Stimulated activated CD8-positive, alpha-beta memory T cell treated with anti-CD3 and anti-CD28 coated beads, Interleukin-4, amount 100 ng/mL, for 24 hours (primary cell): ENCODE measurements at regions not wholly inside any gene's neighbourhood (a gene's known extent, or its start where the extent isn't known, plus 50 kb on each side); places are given as distances from the start of the nearest gene placed in this dataset.
A peak's percentile ranks its signal among the peaks of the same experiment; 100 is the strongest.

Experiments
- DNase-seq: peaks from one replicate; pipeline ENCODE4 v3.0.0-alpha.2; 2020; ENCODE audit warnings: low read depth

DNA sequence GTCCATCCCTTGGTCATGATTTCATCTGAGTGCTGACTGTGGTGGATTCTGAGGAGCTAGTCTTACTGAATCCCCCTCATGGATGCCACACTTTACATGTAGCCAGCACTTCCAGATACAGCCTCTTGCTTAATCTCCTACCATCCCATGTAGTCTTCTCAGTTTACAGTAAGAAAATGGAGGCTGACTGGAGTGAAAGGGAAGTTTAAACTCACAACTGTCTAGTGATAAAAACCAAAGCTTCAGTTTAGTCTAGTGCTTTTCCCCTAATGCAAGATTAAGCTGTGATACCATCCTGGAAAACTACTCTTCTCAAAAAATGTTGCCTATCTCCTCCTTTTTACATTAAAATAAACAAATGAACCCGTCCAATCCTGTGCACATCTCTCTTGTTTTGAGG, 146.8 kb upstream of the HES1 start:
- no peak for DNase-seq

DNA sequence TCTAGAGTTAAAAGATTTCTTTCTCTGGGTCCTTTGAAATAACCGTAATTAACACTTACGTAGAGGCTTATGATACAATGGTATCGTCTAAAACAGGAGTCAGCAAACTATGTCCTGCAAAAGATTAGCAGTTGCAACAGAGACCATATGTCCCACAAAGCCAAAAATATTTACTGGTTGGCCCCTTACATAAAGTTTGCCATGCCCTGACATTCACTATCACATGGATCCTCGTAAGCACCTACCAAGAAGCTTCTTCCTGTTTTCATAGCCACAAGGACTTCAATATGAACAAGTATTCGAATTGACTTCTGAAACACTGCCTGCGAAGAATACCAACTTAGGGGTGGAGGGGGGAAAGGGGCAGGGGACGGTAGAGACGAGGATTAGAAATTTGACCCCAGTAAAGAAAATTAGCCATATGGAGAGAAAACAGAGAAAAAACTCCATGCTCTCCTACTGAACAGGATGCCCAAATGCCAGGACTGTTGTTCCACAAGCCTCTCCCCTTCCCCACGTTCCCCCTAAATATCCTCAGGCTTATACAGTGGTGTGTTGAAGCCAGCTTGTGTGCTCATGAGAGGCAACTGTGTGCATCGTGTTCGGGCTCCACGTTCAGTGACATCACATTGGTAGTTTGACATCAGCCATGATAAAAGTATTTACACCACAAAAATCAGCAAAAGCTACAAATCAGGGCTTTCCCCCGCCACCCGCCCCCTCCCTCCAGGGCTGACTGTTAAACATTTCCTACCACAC, 144.1 kb upstream of the HES1 start:
- DNase-seq, result no peak

DNA sequence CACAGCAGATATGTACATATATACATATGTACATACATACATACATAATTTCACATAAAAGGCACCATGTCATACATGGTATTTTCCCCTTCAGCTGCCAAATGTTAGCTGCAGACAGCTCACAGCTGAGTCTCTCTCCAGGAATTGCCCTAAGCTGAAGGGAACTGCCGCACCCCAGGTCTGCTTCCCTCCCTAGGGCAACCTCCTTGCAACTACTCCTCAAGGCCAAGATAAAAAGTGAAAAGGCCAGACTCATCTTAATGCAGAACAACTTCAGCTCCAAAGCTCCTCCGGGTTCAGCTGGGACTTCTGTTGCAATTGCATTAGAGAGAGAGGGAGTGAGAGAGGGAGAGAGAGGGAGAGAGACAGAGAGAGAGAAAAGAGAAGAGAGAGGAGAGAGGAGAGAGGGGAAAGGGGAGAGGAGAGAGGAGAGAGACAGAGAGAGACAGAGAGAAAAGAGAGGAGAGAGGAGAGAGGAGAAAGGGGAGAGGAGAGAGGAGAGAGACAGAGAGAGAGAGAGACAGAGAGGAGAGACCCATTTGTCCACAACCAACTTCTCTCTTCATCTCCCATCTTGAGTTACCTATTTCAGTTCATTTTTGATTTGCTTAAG, 143.4 kb upstream of the HES1 start:
- no peak for DNase-seq

- DNase-seq, result no peak
Observed at GRCh38 chr3:193996221-193996620, 139.7 kb upstream of the HES1 start.

- no peak for DNase-seq
Observed at GRCh38 chr3:193996641-193997089, 139.3 kb upstream of the HES1 start.

GRCh38 chr3:193997228-193998122, 138.5 kb upstream of the HES1 start:
- DNase-seq, result no peak

DNA sequence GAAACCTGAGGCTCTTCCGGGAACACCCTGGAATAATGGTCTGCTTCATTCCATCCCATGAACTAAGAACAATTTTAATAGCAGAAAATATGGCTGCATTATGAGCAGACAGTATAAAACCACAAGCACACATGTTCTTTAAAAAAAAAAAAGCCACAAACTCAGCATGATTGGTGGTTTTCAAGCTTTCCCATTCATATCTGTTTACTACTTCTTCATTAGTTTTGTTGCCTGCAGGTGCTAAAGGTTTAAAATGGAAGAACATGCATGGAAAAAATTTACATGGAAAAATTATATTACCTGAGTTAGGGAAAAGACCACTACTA, 137.9 kb upstream of the HES1 start:
- DNase-seq, result no peak

DNA sequence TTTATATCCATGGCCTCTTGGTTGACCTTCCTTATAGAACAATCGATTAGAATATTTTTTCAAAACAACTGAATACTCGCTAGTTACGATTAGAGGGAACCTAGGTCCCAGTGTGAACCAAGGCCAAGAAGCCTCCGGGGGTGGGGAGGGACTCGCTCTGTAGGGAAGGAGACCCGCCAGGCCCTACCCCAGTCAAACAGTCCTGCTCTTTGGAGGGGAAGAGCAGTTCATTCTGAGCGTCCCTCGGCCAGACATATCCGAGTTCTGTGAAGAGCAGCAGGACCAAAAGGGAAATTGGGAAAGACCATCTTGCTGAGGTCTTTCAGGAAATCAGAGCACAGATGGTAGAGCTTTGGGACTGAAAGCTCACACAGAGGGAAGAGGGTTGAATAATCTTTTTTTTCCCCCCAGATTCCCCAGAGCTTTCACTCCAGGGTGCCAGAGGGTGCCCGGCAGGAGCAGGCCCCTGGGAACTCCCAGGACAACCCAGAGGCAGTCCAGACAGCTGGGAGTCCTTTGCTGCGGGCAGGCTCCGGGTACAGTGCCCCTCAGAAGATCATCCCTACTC, 137.2 kb upstream of the HES1 start:
- DNase-seq, result no peak

- no peak for DNase-seq
Observed at GRCh38 chr3:194000100-194000499, 135.8 kb upstream of the HES1 start.

DNA sequence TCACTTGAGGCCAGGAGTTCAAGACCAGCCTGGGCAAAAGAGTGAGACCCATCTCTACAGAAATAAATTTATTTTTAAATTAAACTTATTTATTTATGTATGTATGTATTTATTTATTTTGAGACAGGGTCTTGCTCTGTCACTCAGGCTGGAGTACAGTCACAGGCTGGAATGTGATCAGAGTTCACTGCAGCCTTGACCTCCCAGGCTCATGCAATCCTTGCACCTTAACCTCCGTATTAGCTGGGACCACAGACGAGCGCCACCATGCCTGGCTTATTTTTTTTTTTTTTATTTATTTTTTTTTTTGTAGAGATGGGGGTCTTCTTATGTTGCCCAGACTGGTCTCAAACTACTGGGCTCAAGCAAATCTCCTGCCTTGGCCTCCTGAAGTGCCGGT, 135.2 kb upstream of the HES1 start:
- no peak for DNase-seq

GRCh38 chr3:194001728-194002459, 134.1 kb upstream of the HES1 start:
- DNase-seq, result no peak

- DNase-seq, result peak; percentile 11
Observed at GRCh38 chr3:194003114-194004057, 132.6 kb upstream of the HES1 start.

DNA sequence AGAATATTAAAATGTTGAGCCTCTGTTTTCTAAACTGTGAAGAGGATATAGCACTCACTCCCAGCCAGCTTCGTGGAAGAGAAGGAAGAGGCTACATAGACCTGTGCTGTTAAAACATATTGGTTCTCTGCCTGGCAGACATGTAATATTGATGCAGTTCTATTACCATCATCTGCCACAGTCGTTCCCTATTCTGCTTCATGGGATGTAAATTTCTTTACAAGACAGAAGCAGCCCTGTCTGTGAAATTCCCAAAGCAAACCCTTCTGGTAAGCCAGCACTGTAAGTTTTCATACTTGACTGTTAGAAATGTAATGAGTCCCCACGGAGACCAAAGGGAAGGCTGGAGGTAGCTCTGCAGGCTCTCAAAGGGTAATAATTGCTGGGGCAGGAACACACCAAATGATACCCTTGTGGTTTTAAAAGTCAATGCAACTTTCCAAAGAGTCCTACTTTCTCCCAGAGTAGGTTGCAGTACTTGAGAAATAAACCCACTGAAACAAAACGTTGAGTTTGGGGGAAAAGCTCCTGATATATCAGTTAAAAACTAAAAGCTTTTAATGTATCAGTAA, 129.9 kb upstream of the HES1 start:
- no peak for DNase-seq

DNA sequence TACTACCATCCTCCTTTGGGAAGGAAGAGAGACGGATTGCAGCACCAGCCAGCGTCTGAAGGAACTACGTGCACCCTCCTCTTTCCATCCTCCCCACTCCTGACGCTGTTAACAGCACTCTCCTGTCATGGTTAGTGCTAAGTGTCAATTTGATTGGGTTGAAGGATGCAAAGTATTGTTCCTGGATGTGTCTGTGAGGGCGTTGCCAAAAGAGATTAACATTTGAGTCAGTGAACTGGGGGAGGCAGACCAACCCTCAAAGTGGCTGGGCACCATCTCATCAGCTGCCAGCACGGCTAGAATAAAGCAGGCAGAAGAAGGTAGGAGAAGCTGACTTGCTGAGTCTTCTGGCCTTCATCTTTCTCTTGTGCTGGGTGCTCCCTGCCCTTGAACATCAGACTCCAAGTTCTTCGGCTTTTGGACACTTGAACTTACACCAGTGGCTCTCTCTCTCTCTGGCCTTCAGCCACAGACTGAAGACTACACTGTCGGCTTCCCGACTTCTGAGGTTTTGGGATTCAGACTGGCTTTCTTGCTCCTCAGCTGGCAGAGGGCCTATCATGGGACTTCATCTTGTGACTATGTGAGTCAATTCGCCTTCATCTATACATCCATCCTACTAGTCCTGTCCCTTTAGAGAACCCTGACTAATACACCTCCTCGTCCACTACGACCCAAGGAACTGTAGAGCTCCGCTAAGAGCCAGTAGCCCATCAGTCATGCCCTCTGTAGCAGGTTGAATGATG, 128.2 kb upstream of the HES1 start:
- no peak for DNase-seq

- DNase-seq, result no peak
Observed at GRCh38 chr3:194009019-194009418, 126.9 kb upstream of the HES1 start.

- DNase-seq, result no peak
Observed at GRCh38 chr3:194009892-194010533, 125.9 kb upstream of the HES1 start.

DNA sequence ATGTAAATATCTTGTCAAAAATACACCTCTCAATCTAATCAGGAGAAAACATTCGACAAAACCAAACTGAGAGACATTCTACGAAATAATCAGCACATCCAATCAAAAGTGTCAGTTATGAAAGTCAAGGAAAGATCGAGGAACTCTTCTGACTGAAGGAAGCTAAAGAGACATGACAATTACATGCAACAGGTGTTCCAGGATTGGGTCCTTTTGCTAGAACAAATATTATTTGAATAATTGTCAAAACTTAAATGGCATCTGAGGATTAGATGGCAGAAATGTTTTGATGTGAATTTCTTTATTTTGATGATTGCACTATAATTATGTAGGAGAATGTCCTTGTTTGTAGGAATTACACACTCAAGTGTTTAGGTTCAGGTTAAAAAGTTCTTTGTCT, 124.1 kb upstream of the HES1 start:
- no peak for DNase-seq

- DNase-seq, result no peak
Observed at GRCh38 chr3:194013928-194014327, 122.0 kb upstream of the HES1 start.

- no peak for DNase-seq
Observed at GRCh38 chr3:194014756-194015155, 121.2 kb upstream of the HES1 start.
